ENCODE measurements at regions not wholly inside any gene's neighbourhood (a gene's known extent, or its start where the extent isn't known, plus 50 kb on each side); places are given as distances from the start of the nearest gene placed in this dataset.

DNA sequence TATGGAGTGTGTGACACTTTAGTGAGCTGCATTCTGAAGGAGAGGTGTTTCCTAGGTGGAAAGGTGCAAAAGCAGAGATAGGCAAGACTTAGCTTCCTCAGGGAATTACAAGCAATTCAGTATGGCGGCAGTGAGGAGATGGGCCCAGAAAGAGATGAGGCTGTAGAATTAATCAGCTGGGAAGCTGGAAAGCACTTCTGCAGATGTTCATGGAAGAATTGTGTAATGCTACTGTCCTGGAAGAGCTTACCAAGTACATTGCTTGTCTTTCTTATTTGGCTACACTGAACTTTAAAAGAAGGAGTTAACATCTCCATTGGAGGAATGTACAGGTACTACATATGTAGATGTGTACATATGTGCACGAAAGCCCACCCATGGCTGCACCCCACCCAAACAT is 103.7 kb upstream of the DPT start:
- ATAC-seq (no peak), DNase-seq (ENCODE audit: low spot score) (no peak)
- peaks cover 34% of the 10 kb centered on the region for H3K4me1 Mint-ChIP-seq
- ChIA-PET POLR2A (interaction anchor here (0.6 kb wide), 1 partner anchor 101 kb away, joined by 3 read pairs; no protein-coding TSS in a partner anchor), CTCF (no interaction called here)
- peaks cover 7% of the 10 kb centered on the region for H3K9me3 Mint-ChIP-seq
- H3K36me3 Mint-ChIP-seq = no peaks in the 10 kb centered on the region
- H3K4me3 Mint-ChIP-seq = no peak overlapping the region
- TF ChIP-seq MXD4 (CRISPR knock-in tag; IDR thresholded peaks at IDR 0.05; ENCODE audit: borderline replicate concordance) = no peak
- no peak for TF ChIP-seq JUN (CRISPR knock-in tag; IDR thresholded peaks at IDR 0.05)
- TF ChIP-seq, protein P1, sequence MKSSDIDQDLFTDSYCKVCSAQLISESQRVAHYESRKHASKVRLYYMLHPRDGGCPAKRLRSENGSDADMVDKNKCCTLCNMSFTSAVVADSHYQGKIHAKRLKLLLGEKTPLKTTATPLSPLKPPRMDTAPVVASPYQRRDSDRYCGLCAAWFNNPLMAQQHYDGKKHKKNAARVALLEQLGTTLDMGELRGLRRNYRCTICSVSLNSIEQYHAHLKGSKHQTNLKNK (CRISPR knock-in tag; IDR thresholded peaks at IDR 0.05) = no peak
- TF ChIP-seq, protein P2, sequence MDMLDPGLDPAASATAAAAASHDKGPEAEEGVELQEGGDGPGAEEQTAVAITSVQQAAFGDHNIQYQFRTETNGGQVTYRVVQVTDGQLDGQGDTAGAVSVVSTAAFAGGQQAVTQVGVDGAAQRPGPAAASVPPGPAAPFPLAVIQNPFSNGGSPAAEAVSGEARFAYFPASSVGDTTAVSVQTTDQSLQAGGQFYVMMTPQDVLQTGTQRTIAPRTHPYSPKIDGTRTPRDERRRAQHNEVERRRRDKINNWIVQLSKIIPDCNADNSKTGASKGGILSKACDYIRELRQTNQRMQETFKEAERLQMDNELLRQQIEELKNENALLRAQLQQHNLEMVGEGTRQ (CRISPR knock-in tag; IDR thresholded peaks at IDR 0.05) = no peak
- TF ChIP-seq CREM (CRISPR knock-in tag; IDR thresholded peaks at IDR 0.05) = no peak
- TF ChIP-seq FOXK1 (CRISPR knock-in tag; IDR thresholded peaks at IDR 0.05) = no peak
- TF ChIP-seq, protein P3, sequence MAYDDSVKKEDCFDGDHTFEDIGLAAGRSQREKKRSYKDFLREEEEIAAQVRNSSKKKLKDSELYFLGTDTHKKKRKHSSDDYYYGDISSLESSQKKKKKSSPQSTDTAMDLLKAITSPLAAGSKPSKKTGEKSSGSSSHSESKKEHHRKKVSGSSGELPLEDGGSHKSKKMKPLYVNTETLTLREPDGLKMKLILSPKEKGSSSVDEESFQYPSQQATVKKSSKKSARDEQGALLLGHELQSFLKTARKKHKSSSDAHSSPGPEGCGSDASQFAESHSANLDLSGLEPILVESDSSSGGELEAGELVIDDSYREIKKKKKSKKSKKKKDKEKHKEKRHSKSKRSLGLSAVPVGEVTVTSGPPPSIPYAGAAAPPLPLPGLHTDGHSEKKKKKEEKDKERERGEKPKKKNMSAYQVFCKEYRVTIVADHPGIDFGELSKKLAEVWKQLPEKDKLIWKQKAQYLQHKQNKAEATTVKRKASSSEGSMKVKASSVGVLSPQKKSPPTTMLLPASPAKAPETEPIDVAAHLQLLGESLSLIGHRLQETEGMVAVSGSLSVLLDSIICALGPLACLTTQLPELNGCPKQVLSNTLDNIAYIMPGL (CRISPR knock-in tag; IDR thresholded peaks at IDR 0.05) = no peak
- TF ChIP-seq ATF1 (CRISPR knock-in tag; IDR thresholded peaks at IDR 0.05) = no peak
- TF ChIP-seq GABPB1 (CRISPR knock-in tag; IDR thresholded peaks at IDR 0.05) = no peak
- no peak for TF ChIP-seq TEAD1 (CRISPR knock-in tag; IDR thresholded peaks at IDR 0.05)
- TF ChIP-seq NR1H2 (CRISPR knock-in tag; IDR thresholded peaks at IDR 0.05) = no peak
- no peak for TF ChIP-seq CREB1 (CRISPR knock-in tag; IDR thresholded peaks at IDR 0.05)
- TF ChIP-seq, protein P4, sequence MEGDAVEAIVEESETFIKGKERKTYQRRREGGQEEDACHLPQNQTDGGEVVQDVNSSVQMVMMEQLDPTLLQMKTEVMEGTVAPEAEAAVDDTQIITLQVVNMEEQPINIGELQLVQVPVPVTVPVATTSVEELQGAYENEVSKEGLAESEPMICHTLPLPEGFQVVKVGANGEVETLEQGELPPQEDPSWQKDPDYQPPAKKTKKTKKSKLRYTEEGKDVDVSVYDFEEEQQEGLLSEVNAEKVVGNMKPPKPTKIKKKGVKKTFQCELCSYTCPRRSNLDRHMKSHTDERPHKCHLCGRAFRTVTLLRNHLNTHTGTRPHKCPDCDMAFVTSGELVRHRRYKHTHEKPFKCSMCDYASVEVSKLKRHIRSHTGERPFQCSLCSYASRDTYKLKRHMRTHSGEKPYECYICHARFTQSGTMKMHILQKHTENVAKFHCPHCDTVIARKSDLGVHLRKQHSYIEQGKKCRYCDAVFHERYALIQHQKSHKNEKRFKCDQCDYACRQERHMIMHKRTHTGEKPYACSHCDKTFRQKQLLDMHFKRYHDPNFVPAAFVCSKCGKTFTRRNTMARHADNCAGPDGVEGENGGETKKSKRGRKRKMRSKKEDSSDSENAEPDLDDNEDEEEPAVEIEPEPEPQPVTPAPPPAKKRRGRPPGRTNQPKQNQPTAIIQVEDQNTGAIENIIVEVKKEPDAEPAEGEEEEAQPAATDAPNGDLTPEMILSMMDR (IDR thresholded peaks at IDR 0.05) = no peak
- TF ChIP-seq, protein P5, sequence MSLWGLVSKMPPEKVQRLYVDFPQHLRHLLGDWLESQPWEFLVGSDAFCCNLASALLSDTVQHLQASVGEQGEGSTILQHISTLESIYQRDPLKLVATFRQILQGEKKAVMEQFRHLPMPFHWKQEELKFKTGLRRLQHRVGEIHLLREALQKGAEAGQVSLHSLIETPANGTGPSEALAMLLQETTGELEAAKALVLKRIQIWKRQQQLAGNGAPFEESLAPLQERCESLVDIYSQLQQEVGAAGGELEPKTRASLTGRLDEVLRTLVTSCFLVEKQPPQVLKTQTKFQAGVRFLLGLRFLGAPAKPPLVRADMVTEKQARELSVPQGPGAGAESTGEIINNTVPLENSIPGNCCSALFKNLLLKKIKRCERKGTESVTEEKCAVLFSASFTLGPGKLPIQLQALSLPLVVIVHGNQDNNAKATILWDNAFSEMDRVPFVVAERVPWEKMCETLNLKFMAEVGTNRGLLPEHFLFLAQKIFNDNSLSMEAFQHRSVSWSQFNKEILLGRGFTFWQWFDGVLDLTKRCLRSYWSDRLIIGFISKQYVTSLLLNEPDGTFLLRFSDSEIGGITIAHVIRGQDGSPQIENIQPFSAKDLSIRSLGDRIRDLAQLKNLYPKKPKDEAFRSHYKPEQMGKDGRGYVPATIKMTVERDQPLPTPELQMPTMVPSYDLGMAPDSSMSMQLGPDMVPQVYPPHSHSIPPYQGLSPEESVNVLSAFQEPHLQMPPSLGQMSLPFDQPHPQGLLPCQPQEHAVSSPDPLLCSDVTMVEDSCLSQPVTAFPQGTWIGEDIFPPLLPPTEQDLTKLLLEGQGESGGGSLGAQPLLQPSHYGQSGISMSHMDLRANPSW (CRISPR knock-in tag; conservative IDR thresholded peaks at IDR 0.05; ENCODE audit: low read depth) = no peak
- H3K27ac Mint-ChIP-seq = no peak overlapping the region
- H3K27me3 Mint-ChIP-seq (ENCODE audit: low read depth) = no peaks in the 10 kb centered on the region

DNA sequence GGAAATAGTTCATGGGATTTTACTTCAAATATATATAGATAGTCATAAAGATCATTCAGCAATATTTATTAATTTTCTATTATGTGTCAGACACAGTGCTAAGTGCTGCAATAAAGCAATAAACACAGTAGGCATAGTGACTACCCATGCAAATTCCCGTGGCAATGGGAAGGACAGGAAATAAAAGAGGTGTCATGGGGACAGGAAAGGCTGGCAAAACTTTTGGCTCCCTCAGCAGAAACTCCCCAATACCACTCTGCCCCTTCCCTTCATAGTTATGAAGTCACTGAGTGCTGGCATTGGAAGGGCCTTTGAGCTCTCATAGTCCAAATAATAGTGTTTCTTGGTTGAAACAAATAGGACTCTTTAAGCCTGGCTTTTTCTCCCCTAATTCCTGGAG is 104.4 kb upstream of the DPT start:
- peaks cover 10% of the 10 kb centered on the region for H3K9me3 Mint-ChIP-seq
- H3K4me1 Mint-ChIP-seq = peaks cover 33% of the 10 kb centered on the region
- no peaks in the 10 kb centered on the region for H3K27me3 Mint-ChIP-seq (ENCODE audit: low read depth)
- no peak overlapping the region for H3K4me3 Mint-ChIP-seq
- H3K36me3 Mint-ChIP-seq = peaks cover 2% of the 10 kb centered on the region
- H3K27ac Mint-ChIP-seq = no peak overlapping the region
- no peak for DNase-seq (ENCODE audit: low spot score)
- ATAC-seq = no peak; the same call in 1 of the 2 replicates
- ChIA-PET POLR2A (interaction anchor here (0.6 kb wide), 1 partner anchor 100 kb away, joined by 3 read pairs; no protein-coding TSS in a partner anchor), CTCF (no interaction called here)
- TF ChIP-seq GTF2I (CRISPR knock-in tag; conservative IDR thresholded peaks at IDR 0.05) (no peak), FOXK1 (CRISPR knock-in tag; IDR thresholded peaks at IDR 0.05) (no peak), ZNF232 (CRISPR knock-in tag; IDR thresholded peaks at IDR 0.05) (no peak), ZNF138 (CRISPR knock-in tag; conservative IDR thresholded peaks at IDR 0.05) (no peak), TCF7 (CRISPR knock-in tag; IDR thresholded peaks at IDR 0.05; ENCODE audit: low read depth) (no peak)
- TF ChIP-seq, protein P6, sequence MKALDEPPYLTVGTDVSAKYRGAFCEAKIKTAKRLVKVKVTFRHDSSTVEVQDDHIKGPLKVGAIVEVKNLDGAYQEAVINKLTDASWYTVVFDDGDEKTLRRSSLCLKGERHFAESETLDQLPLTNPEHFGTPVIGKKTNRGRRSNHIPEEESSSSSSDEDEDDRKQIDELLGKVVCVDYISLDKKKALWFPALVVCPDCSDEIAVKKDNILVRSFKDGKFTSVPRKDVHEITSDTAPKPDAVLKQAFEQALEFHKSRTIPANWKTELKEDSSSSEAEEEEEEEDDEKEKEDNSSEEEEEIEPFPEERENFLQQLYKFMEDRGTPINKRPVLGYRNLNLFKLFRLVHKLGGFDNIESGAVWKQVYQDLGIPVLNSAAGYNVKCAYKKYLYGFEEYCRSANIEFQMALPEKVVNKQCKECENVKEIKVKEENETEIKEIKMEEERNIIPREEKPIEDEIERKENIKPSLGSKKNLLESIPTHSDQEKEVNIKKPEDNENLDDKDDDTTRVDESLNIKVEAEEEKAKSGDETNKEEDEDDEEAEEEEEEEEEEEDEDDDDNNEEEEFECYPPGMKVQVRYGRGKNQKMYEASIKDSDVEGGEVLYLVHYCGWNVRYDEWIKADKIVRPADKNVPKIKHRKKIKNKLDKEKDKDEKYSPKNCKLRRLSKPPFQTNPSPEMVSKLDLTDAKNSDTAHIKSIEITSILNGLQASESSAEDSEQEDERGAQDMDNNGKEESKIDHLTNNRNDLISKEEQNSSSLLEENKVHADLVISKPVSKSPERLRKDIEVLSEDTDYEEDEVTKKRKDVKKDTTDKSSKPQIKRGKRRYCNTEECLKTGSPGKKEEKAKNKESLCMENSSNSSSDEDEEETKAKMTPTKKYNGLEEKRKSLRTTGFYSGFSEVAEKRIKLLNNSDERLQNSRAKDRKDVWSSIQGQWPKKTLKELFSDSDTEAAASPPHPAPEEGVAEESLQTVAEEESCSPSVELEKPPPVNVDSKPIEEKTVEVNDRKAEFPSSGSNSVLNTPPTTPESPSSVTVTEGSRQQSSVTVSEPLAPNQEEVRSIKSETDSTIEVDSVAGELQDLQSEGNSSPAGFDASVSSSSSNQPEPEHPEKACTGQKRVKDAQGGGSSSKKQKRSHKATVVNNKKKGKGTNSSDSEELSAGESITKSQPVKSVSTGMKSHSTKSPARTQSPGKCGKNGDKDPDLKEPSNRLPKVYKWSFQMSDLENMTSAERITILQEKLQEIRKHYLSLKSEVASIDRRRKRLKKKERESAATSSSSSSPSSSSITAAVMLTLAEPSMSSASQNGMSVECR (CRISPR knock-in tag; IDR thresholded peaks at IDR 0.05; ENCODE audit: borderline replicate concordance) = no peak
- TF ChIP-seq, protein P7, sequence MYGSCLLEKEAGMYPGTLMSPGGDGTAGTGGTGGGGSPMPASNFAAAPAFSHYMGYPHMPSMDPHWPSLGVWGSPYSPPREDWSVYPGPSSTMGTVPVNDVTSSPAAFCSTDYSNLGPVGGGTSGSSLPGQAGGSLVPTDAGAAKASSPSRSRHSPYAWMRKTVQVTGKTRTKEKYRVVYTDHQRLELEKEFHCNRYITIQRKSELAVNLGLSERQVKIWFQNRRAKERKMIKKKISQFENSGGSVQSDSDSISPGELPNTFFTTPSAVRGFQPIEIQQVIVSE (CRISPR knock-in tag; IDR thresholded peaks at IDR 0.05; ENCODE audit: borderline replicate concordance) = no peak
- TF ChIP-seq, protein P8, sequence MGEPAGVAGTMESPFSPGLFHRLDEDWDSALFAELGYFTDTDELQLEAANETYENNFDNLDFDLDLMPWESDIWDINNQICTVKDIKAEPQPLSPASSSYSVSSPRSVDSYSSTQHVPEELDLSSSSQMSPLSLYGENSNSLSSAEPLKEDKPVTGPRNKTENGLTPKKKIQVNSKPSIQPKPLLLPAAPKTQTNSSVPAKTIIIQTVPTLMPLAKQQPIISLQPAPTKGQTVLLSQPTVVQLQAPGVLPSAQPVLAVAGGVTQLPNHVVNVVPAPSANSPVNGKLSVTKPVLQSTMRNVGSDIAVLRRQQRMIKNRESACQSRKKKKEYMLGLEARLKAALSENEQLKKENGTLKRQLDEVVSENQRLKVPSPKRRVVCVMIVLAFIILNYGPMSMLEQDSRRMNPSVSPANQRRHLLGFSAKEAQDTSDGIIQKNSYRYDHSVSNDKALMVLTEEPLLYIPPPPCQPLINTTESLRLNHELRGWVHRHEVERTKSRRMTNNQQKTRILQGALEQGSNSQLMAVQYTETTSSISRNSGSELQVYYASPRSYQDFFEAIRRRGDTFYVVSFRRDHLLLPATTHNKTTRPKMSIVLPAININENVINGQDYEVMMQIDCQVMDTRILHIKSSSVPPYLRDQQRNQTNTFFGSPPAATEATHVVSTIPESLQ (CRISPR knock-in tag; IDR thresholded peaks at IDR 0.05) = no peak
